ENCODE measurements at regions not wholly inside any gene's neighbourhood (a gene's known extent, or its start where the extent isn't known, plus 50 kb on each side); places are given as distances from the start of the nearest gene placed in this dataset.

DNA sequence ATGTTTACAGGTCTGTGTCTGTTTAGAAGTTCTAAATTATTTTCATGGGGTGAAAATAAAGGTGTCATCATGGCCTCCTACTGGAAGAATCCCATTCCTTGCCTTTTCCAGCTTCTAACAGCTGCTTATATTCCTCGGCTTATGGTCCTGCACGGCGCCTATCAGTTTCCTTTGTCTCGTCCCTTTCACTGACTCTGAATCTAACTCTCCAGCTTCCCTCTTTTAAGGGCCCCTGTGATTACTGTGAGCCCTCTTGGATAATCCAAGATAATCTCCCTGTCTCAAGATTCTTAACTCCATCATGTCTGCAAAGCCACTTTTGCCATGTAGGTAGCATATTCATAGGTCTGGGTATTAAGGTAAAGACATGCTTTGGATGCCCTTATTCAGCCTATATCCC is 441.0 kb upstream of the ERCC4 start:
- peaks cover 3 to 4% of the 10 kb centered on the region in 2 donors for H3K9me3 ChIP-seq (replicated peaks in 1 of 2; ENCODE audit: control insufficient read depth in 1 of 2, insufficient read depth in 1 of 2, low read length in 2 of 2)
- H3K9ac ChIP-seq (ENCODE audit: insufficient read depth, low read length, poor library complexity, severe bottlenecking) = no peak overlapping the region
- H3K27ac ChIP-seq (ENCODE audit: low read depth in 1 of 2, low read length in 2 of 2) = no peak overlapping the region
- intact Hi-C loops (cut with micrococcal nuclease) = no loop called here
- no peaks in the 10 kb centered on the region for H3K4me1 ChIP-seq (ENCODE audit: control insufficient read depth in 1 of 2, insufficient read depth in 2 of 2, low read length in 2 of 2)
- peaks cover 1 to 14% (median 8%) of the 10 kb centered on the region in 7 donors for H3K9me3 Mint-ChIP-seq
- no peak overlapping the region for H3K4me3 ChIP-seq (replicated peaks in 1 of 3; ENCODE audit: low read depth in 2 of 3, low read length in 3 of 3)
- H3K27me3 ChIP-seq (ENCODE audit: control insufficient read depth in 2 of 2, insufficient read depth in 2 of 2, low read length in 2 of 2) = no peaks in the 10 kb centered on the region
- WGBS (ENCODE audit: insufficient coverage) = no CpG with 5 or more reads among the region's 4 CpGs
- peaks cover 1 to 6% (median 3%) of the 10 kb centered on the region in 3 donors for H3K27me3 Mint-ChIP-seq (ENCODE audit: low read depth in 3 of 3)
- no peak for DNase-seq
- no peak overlapping the region for H3K4me3 Mint-ChIP-seq
- H2AFZ ChIP-seq (ENCODE audit: insufficient read depth, low read depth, low read length, poor library complexity, severe bottlenecking) = no peak overlapping the region
- TF ChIP-seq CTCF (IDR thresholded peaks at IDR 0.05) = no peak
- H4K20me1 ChIP-seq (ENCODE audit: insufficient read depth, low read length) = no peaks in the 10 kb centered on the region
- H3K79me2 ChIP-seq (ENCODE audit: insufficient read depth, low read length) = no peaks in the 10 kb centered on the region
- no peaks in the 10 kb centered on the region for H3K4me1 Mint-ChIP-seq
- H3K36me3 Mint-ChIP-seq = no peaks in the 10 kb centered on the region
- no peak overlapping the region for H3K4me2 ChIP-seq (replicated peaks; ENCODE audit: extremely low read depth, low read length, poor library complexity, severe bottlenecking)
- H3K27ac Mint-ChIP-seq = no peak overlapping the region
- H3K36me3 ChIP-seq (replicated peaks in 1 of 2; ENCODE audit: control insufficient read depth in 1 of 2, insufficient read depth in 2 of 2, low read length in 2 of 2) = no peaks in the 10 kb centered on the region

- Histone ChIP-seq H3K9ac (ENCODE audit: insufficient read depth, low read length, poor library complexity, severe bottlenecking) (no peak overlapping the region), H3K4me3 (replicated peaks in 1 of 3; ENCODE audit: low read depth in 2 of 3, low read length in 3 of 3) (no peak overlapping the region), H2AFZ (ENCODE audit: insufficient read depth, low read depth, low read length, poor library complexity, severe bottlenecking) (no peak overlapping the region), H3K4me2 (replicated peaks; ENCODE audit: extremely low read depth, low read length, poor library complexity, severe bottlenecking) (no peak overlapping the region), H4K20me1 (ENCODE audit: insufficient read depth, low read length) (no peaks in the 10 kb centered on the region), H3K36me3 (replicated peaks in 1 of 2; ENCODE audit: control insufficient read depth in 1 of 2, insufficient read depth in 2 of 2, low read length in 2 of 2) (no peaks in the 10 kb centered on the region), H3K79me2 (ENCODE audit: insufficient read depth, low read length) (no peaks in the 10 kb centered on the region), H3K27me3 (ENCODE audit: control insufficient read depth in 2 of 2, insufficient read depth in 2 of 2, low read length in 2 of 2) (no peaks in the 10 kb centered on the region), H3K9me3 (replicated peaks in 1 of 2; ENCODE audit: control insufficient read depth in 1 of 2, insufficient read depth in 1 of 2, low read length in 2 of 2) (peaks cover 3 to 4% of the 10 kb centered on the region in 2 donors), H3K4me1 (ENCODE audit: control insufficient read depth in 1 of 2, insufficient read depth in 2 of 2, low read length in 2 of 2) (no peaks in the 10 kb centered on the region), H3K27ac (ENCODE audit: low read depth in 1 of 2, low read length in 2 of 2) (no peak overlapping the region)
- no peaks in the 10 kb centered on the region for H3K36me3 Mint-ChIP-seq
- intact Hi-C loops (cut with micrococcal nuclease) = no loop called here
- H3K4me1 Mint-ChIP-seq = no peaks in the 10 kb centered on the region
- TF ChIP-seq CTCF (IDR thresholded peaks at IDR 0.05) = no peak
- peaks cover 1 to 6% (median 3%) of the 10 kb centered on the region in 3 donors for H3K27me3 Mint-ChIP-seq (ENCODE audit: low read depth in 3 of 3)
- H3K9me3 Mint-ChIP-seq = peaks cover 2 to 14% (median 8%) of the 10 kb centered on the region in 7 donors
- no peak overlapping the region for H3K27ac Mint-ChIP-seq
- DNase-seq = no peak
- H3K4me3 Mint-ChIP-seq = no peak overlapping the region
- WGBS (ENCODE audit: insufficient coverage) = 95% methylated on average over 3 of the region's 7 CpGs
Measured at GRCh38 chr16:13479549-13479948, 440.4 kb upstream of the ERCC4 start.

Data from CD14-positive monocyte (primary cell).